OCI-M1 (cell line): ENCODE measurements at regions not wholly inside any gene's neighbourhood (a gene's known extent, or its start where the extent isn't known, plus 50 kb on each side); places are given as distances from the start of the nearest gene placed in this dataset.
"Not testable (repeated sequence)": the region's sequence is repeated elsewhere in the genome, so short reads cannot be mapped to it uniquely, and the experiment has no call there.

Experiments
- DNase-seq: peaks from one replicate; lab custom pipeline; 2025; lab: John Stamatoyannopoulos, UW

DNA sequence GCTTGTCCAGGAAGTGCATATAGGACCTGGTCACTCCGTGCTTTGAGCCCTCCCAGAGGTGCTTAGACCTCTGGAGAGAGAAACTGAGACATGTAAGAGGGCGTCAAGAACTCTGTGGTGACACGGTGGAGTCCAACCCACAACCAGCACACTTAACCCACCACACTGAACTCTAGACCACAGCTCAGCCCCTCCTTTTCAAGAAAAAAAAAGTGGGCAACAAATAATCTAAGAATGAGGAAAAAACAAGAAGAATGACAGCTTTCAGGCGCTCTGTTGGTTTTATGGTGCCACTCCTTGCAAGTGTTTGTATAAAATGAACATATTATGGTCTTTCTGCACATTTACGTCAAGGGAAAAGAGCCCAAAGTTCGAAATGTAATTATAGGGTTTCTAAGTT, 50.2 kb upstream of the SNAPC3 start:
- DNase-seq: no peak

DNA sequence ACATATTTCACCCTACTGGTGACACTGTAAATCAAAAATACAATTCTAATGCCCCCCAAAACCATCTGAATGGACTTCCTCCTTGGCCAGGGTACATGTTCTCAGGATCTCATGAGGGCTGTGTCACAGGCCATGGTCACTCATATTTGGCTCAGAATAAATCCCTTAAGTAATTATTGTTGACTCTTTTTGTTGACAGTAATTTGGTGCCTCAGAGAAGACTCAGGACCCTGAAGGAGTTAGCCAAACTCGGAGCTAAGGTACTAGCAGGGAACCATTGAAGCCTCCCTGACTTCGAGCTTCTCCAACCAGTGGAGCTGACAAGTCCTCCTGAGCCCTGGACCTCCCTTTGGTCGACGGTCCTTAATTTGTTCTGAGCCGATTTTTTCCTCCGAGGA, 51.2 kb upstream of the SNAPC3 start:
- DNase-seq: no peak

- no peak for DNase-seq
Observed at GRCh38 chr9:15370466-15371447, 51.9 kb upstream of the SNAPC3 start.

- no peak for DNase-seq
Observed at GRCh38 chr9:15369871-15370270, 52.8 kb upstream of the SNAPC3 start.

GRCh38 chr9:15369238-15369637, 53.4 kb upstream of the SNAPC3 start:
- no peak for DNase-seq

- not testable (repeated sequence) for DNase-seq
Observed at GRCh38 chr9:15364975-15365553, 57.6 kb upstream of the SNAPC3 start.

- no peak for DNase-seq
Observed at GRCh38 chr9:15361737-15362136, 54.7 kb upstream of the TTC39B start.

GRCh38 chr9:15357050-15357653, 50.1 kb upstream of the TTC39B start:
- DNase-seq: peak; percentile 79
